ENCODE measurements at regions not wholly inside any gene's neighbourhood (a gene's known extent, or its start where the extent isn't known, plus 50 kb on each side); places are given as distances from the start of the nearest gene placed in this dataset.

DNA sequence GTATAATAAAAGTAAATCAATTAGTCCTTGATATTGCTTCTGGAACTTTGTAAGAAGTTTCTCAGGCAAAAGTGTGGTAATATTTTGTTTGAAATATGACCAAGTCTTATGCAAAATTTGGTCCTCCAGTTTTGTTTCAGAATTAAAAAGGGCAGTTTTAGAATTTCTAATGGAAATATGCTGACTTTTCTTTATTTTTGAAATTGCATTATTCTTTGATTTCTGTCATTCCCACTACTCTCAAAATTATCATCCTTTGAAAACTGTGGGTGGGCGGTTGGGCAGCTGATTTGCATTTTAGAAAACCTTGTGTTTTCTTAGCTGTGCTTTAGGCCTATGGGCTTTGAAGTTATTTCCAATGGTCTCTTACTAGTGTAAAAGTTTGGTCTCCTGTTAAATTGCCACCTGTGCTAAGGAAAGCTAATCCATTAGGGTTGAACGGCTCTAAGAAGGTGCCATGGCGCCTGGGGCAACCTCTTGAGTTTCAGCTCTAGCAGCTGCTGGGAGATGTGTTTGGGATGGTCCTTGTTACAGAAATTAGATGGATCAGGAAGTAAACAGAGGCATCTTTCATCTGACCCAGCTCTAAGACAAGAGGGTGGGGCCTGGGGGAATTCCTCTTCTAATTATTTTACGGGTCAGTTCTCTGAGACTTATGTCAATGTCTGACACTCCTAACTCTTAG lies 880.8 kb upstream of the SLC35B3 start:
- no peak for TF ChIP-seq POLR2A (IDR thresholded peaks at IDR 0.05)
- no peak for TF ChIP-seq POLR2AphosphoS5 (IDR thresholded peaks at IDR 0.05)
- TF ChIP-seq, protein P1, sequence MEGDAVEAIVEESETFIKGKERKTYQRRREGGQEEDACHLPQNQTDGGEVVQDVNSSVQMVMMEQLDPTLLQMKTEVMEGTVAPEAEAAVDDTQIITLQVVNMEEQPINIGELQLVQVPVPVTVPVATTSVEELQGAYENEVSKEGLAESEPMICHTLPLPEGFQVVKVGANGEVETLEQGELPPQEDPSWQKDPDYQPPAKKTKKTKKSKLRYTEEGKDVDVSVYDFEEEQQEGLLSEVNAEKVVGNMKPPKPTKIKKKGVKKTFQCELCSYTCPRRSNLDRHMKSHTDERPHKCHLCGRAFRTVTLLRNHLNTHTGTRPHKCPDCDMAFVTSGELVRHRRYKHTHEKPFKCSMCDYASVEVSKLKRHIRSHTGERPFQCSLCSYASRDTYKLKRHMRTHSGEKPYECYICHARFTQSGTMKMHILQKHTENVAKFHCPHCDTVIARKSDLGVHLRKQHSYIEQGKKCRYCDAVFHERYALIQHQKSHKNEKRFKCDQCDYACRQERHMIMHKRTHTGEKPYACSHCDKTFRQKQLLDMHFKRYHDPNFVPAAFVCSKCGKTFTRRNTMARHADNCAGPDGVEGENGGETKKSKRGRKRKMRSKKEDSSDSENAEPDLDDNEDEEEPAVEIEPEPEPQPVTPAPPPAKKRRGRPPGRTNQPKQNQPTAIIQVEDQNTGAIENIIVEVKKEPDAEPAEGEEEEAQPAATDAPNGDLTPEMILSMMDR (IDR thresholded peaks at IDR 0.05 in 8 of 11, conservative IDR thresholded peaks at IDR 0.05 in 3 of 11) = no peak

All from spleen (tissue), 7 donors.